ENCODE measurements at regions not wholly inside any gene's neighbourhood (a gene's known extent, or its start where the extent isn't known, plus 50 kb on each side); places are given as distances from the start of the nearest gene placed in this dataset.

- H3K4me1 Mint-ChIP-seq = no peaks in the 10 kb centered on the region
- no peaks in the 10 kb centered on the region for H3K36me3 Mint-ChIP-seq (ENCODE audit: low read depth)
- no peak for TF ChIP-seq CTCF (IDR thresholded peaks at IDR 0.05)
- H3K4me3 Mint-ChIP-seq = no peak overlapping the region
- no peaks in the 10 kb centered on the region for H3K9me3 Mint-ChIP-seq
- no peak for DNase-seq
- peaks cover 3% of the 10 kb centered on the region for H3K27me3 Mint-ChIP-seq (ENCODE audit: low read depth, poor library complexity)
- H3K27ac Mint-ChIP-seq = no peak overlapping the region
Observed at GRCh38 chr12:92042791-92043531, 102.7 kb downstream of the BTG1 start.

DNA sequence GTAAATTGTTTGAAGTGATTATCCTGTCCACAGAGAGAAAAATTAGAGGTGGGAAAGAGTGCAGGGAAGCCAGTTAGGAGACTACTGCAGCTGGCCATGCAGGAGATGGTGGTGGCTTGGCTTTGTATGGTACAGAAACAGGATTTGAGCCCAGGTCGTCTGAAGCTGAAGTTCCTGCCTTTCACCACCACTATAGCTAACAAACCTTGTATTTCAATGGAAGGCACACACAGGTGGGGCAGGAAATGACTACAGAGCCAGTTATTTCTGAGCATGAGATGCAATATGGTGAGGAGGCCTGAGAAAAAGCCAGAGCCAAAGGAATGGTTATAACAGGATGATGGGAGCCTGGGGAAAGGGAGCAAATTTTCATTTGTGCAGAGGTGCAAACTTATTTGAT lies 103.9 kb downstream of the BTG1 start:
- Mint-ChIP-seq H3K9me3 (no peaks in the 10 kb centered on the region), H3K4me3 (no peak overlapping the region), H3K36me3 (ENCODE audit: low read depth) (no peaks in the 10 kb centered on the region), H3K27me3 (ENCODE audit: low read depth, poor library complexity) (peaks cover 3% of the 10 kb centered on the region), H3K27ac (no peak overlapping the region), H3K4me1 (no peaks in the 10 kb centered on the region)
- no peak for DNase-seq
- no peak for TF ChIP-seq CTCF (IDR thresholded peaks at IDR 0.05)

- Mint-ChIP-seq H3K4me1 (peaks cover 21% of the 10 kb centered on the region), H3K9me3 (no peaks in the 10 kb centered on the region), H3K27ac (no peak overlapping the region), H3K4me3 (no peak overlapping the region), H3K27me3 (ENCODE audit: low read depth, poor library complexity) (peaks cover 3% of the 10 kb centered on the region), H3K36me3 (ENCODE audit: low read depth) (no peaks in the 10 kb centered on the region)
- DNase-seq = no peak
- TF ChIP-seq CTCF (IDR thresholded peaks at IDR 0.05) = no peak
Observed at GRCh38 chr12:92039046-92039445, 106.6 kb downstream of the BTG1 start.

DNA sequence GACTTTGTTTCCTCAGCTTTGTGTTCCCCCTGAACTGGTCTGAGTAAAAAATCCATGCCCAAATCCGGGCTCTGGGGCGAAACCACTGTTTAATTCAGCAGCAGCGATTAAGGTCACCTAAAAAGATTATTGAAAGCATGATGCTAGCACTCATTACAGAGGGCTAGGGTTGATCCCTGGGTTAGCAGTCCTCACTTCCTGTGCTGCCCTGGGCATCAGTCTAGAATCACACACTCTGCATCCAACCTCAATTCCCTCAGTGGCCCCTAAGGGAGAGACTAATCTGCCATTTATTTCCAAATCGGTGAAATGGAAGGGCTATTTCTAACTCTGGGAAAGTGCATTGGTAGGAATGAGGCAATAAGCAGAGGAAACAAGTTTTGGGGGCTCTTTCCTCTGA lies 107.2 kb downstream of the BTG1 start:
- H3K27me3 Mint-ChIP-seq (ENCODE audit: low read depth, poor library complexity) = peaks cover 3% of the 10 kb centered on the region
- no peak overlapping the region for H3K27ac Mint-ChIP-seq
- peaks cover 21% of the 10 kb centered on the region for H3K4me1 Mint-ChIP-seq
- TF ChIP-seq CTCF (IDR thresholded peaks at IDR 0.05) = no peak
- DNase-seq = no peak
- H3K4me3 Mint-ChIP-seq = no peak overlapping the region
- no peaks in the 10 kb centered on the region for H3K36me3 Mint-ChIP-seq (ENCODE audit: low read depth)
- no peaks in the 10 kb centered on the region for H3K9me3 Mint-ChIP-seq

DNA sequence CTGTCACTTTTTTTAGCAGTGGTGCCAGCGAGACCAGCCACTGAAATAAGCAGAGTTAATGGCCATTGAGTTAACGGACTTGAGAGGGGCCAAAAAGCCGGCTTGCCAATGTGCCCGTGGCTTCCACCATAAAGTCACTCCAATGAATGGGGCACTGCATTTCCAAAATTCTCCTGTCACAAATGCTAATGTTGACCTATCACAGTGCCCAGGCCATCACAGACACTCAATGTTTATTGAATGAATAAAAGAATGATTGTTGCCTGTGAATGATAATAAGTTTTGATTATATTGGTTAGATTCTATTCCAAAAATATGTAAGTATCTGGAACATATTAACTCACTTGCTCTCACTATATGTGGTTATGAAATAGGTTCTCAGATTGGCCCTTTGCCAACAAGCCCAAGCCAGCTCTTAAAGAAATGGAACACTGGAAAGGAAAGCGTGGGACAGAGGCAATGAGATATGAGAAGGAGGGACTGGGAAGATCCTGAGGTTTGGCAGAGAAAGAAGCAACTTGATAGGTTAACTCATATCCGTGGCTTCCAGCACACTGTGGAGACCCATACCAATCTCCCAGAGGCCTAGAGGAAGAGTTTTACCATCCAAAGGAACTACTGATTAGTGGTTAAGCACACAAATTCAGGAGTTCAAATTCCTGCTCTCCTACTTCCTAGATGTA lies 108.7 kb downstream of the BTG1 start:
- no peak for DNase-seq
- Mint-ChIP-seq H3K4me1 (peaks cover 21% of the 10 kb centered on the region), H3K9me3 (no peaks in the 10 kb centered on the region), H3K27me3 (ENCODE audit: low read depth, poor library complexity) (peaks cover 8% of the 10 kb centered on the region), H3K36me3 (ENCODE audit: low read depth) (no peaks in the 10 kb centered on the region), H3K27ac (no peak overlapping the region), H3K4me3 (no peak overlapping the region)
- TF ChIP-seq CTCF (IDR thresholded peaks at IDR 0.05) = no peak

All from nephron progenitor cell (in vitro differentiated cells).